ENCODE measurements at regions not wholly inside any gene's neighbourhood (a gene's known extent, or its start where the extent isn't known, plus 50 kb on each side); places are given as distances from the start of the nearest gene placed in this dataset.

GRCh38 chr11:76607431-76607830 lies 63.1 kb downstream of the LRRC32 start:
- DNase-seq: no peak

GRCh38 chr11:76605338-76606074 lies 65.0 kb downstream of the LRRC32 start:
- no peak for DNase-seq

- DNase-seq: peak in 10 of 56 donors; percentile 12 to 57 (median 32)
These were observed 65.8 kb downstream of the LRRC32 start for GRCh38 chr11:76604626-76605241.

GRCh38 chr11:76604081-76604625 lies 66.4 kb downstream of the LRRC32 start:
- DNase-seq: peak in 7 of 56 donors; percentile 19 to 54 (median 25)

GRCh38 chr11:76603202-76603601 lies 67.3 kb downstream of the LRRC32 start:
- DNase-seq: no peak

Measured in amygdala (tissue), 56 donors.